Coronary artery (tissue), 2 donors: ENCODE measurements at regions not wholly inside any gene's neighbourhood (a gene's known extent, or its start where the extent isn't known, plus 50 kb on each side); places are given as distances from the start of the nearest gene placed in this dataset.

ENCODE experiments used
- DNase-seq: peaks from one replicate; pipeline ENCODE4 v3.0.0-alpha.2; 2017; ENCODE audit warnings: low spot score
- H3K27ac ChIP-seq, 2 donors: fragments of 200-600 bp; sonication (generic); one replicate each; pipeline ENCODE4 v1.5.1; 2016 to 2019
- H3K4me3 ChIP-seq: fragments of 200-600 bp; sonication (generic); 2 replicates; pipeline ENCODE4 v1.5.1; 2016; ENCODE audit warnings: mild to moderate bottlenecking, moderate library complexity
- TF ChIP-seq, protein P1 (sequence below): fragments of 200-600 bp; sonication (generic); IDR thresholded peaks from one replicate; pipeline ENCODE4 v1.5.1; 2019; ENCODE audit warnings: antibody characterized with exemption

DNA sequence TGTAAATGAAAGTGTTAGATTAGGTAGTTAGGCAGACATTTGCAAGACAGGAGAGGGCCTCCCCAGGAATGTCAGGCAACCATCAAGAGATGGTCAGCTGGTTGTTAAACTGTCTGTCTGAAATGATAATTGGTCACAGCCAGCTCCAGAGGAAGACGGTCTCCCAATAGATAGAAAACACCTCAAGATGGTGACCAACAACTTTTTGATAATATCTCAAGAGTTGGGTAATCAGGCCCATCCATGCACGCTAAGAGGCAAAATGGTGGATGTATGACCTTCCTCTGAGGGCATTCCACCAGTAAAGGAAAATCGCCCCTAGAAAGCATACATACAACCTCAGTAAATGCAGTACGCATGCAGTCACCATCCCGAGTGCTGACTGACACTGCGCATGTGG lies 118.2 kb downstream of the MAP3K21 start:
- DNase-seq = no peak
- TF ChIP-seq, protein P1, sequence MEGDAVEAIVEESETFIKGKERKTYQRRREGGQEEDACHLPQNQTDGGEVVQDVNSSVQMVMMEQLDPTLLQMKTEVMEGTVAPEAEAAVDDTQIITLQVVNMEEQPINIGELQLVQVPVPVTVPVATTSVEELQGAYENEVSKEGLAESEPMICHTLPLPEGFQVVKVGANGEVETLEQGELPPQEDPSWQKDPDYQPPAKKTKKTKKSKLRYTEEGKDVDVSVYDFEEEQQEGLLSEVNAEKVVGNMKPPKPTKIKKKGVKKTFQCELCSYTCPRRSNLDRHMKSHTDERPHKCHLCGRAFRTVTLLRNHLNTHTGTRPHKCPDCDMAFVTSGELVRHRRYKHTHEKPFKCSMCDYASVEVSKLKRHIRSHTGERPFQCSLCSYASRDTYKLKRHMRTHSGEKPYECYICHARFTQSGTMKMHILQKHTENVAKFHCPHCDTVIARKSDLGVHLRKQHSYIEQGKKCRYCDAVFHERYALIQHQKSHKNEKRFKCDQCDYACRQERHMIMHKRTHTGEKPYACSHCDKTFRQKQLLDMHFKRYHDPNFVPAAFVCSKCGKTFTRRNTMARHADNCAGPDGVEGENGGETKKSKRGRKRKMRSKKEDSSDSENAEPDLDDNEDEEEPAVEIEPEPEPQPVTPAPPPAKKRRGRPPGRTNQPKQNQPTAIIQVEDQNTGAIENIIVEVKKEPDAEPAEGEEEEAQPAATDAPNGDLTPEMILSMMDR = no peak
- Histone ChIP-seq H3K4me3 (no peak overlapping the region), H3K27ac (no peak overlapping the region)

DNA sequence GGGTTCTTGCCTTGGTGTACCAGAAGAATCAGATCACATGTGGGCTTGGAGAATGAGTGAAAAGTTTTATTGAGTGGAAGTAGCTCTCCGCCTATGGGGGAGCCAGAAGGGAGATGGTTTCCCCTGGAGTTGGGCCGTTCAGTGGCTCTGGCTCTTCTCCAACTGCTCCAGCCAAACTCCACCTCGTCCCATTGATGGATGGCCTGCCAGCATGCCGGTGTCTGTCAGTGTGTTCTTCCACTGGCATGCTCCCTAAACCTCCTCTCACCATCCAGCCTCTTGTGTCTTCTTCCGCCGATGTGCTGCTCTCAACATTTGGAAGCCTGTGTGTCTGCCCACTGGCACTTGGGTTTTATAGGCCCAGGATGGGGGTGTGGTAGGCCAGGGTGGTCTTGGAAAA lies 119.4 kb downstream of the MAP3K21 start:
- TF ChIP-seq, protein P1 = no peak
- Histone ChIP-seq H3K4me3 (no peak overlapping the region), H3K27ac (no peak overlapping the region)
- no peak for DNase-seq

DNA sequence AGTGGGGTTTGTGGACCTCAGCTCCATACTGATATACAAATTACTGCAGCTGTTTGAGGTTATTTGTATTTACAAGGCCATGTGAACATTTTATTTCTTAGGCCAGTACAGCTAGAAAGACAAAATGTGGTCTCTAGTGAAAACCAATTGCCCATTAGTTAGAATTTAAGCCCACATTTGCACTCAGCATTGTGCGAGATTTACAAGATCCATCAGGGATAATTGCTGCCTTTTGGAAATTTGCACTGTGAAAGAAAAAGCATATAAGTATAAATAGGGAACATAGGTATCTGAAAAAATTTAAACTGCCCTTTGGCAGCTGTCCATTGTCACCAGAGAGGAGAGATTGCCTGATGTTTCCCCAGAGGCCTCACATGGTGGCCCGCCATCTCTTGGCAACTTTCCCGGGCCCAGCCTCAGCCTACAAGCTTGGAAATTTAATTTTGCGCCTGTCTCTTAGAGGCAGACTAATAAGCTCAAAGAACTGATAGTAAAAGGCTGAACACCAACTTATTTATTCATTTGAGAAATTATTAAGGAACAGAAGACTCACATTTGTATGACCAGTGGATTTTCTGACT lies 120.7 kb downstream of the MAP3K21 start:
- TF ChIP-seq, protein P1 = no peak
- DNase-seq = no peak

DNA sequence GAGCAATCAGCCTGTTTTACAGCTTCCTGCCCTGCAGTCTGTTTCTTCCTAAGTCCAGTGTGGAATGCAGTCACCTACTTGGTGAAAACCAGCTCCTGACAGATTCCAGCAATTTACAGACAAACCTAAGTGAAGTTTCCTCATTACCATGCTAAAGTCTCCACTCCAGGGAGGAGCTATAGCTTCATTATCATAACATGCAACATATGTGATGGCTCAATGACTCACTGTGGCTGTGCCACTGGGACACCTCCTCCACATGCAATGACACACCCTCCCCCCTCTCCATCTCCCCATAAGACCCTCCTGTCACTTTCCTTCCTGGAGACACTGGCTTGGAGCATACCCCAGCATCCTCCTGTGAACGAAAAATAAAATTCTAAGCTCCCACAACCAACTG lies 125.2 kb downstream of the MAP3K21 start:
- H3K27ac ChIP-seq = no peak overlapping the region
- no peak overlapping the region for H3K4me3 ChIP-seq
- DNase-seq = no peak
- TF ChIP-seq, protein P1 = no peak

More for the DNA sequence above, 120.7 kb downstream of the MAP3K21 start:
- H3K4me3 ChIP-seq = no peak overlapping the region
- no peak overlapping the region for H3K27ac ChIP-seq

DNA sequence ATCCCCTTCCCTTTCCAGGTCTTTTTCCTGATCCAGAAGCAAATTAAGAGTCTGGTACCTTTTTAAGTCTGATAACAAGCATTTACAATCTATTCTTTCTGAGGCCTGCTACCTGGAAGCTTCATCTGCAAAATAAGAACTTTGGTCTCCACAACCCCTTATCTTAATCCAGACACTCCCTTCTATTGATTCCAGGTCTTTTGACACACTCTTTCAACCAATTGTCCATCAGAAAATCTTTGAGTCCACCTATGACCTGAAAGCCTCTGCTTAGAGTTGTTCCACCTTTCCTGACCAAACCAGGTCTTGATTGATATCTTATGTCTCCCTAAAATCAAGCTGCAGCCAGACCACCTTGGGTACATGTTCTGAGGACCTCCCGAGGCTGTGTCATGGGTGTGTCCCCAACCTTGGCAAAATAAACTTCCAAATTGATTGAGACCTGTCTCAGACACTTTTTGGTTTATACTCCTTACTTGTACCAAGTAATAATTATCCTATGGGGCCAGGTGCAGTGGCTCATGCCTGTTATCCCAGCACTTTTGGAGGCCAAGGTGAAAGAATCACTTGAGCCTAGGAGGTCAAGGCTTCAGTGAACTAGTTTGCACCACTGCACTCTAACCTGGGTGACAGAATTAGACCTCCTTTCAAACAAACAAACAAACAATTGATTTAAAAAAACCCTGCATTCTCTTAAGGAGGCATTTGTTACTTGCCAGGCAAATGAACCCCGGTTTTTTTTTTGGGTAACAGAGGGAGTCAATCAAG lies 126.1 kb downstream of the MAP3K21 start:
- DNase-seq = no peak
- H3K27ac ChIP-seq = no peak overlapping the region
- TF ChIP-seq, protein P1 = no peak
- no peak overlapping the region for H3K4me3 ChIP-seq

DNA sequence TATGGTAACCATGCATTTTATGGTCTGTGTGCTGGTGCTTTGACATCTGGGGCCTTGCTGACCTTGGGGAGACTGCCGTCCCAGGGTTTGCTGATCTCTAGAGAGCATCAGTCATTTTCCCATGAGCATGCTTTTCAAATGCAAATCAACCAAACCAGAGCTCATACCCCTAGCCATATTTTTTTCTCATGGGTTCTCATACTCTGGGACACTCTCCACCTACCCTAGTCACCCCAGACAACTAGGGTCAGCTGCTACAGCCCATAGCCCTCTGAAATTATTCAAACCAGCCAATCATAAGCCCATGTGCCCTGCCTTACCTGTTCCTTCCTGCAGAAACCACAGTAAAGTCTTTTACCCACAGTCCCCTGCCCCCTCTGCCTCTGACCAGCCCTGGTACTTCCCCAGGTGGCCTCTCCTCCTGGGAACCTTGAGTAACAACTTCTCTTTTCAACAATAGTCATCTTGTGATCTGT lies 132.0 kb downstream of the MAP3K21 start:
- Histone ChIP-seq H3K27ac (no peak overlapping the region), H3K4me3 (no peak overlapping the region)
- DNase-seq = no peak
- TF ChIP-seq, protein P1 = no peak

DNA sequence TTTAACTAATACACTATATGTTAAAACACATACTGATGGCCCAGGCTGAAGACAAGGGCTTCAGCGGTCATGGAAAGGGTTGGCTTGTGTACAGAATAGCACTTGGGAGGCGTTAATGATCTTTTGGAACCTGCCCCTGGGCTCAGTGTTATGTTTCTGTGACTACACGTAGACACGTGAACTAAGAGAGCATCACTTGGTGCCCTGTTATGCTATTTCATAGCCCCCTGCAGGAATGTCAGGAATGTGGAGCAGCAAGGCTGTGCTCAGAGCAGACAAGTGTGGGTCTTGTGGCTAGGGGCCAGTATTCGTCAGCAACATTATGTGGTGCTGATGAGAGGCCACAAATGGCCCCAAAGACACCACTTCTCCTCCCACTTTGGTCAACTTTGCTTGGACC lies 132.4 kb downstream of the MAP3K21 start:
- H3K4me3 ChIP-seq = no peak overlapping the region
- no peak for DNase-seq
- TF ChIP-seq, protein P1 = no peak
- no peak overlapping the region for H3K27ac ChIP-seq
